HEK293T (cell line): ENCODE measurements at regions not wholly inside any gene's neighbourhood (a gene's known extent, or its start where the extent isn't known, plus 50 kb on each side); places are given as distances from the start of the nearest gene placed in this dataset.

ENCODE experiments used
- ARNT ChIP-seq: fragments of 450-650 bp; IDR thresholded peaks from 2 replicates; pipeline ENCODE4 v1.6.1; 2017; ENCODE audit warnings: mild to moderate bottlenecking
- BHLHE40 ChIP-seq: fragments of 450-650 bp; IDR thresholded peaks from 2 replicates; pipeline ENCODE4 v1.6.1; 2016; ENCODE audit warnings: mild to moderate bottlenecking, moderate library complexity, borderline replicate concordance
- CTBP1 ChIP-seq: fragments of 450-650 bp; IDR thresholded peaks from 2 replicates; pipeline ENCODE4 v1.6.1; 2016; ENCODE audit warnings: borderline replicate concordance
- ELF4 ChIP-seq: fragments of 450-650 bp; IDR thresholded peaks from 2 replicates; pipeline ENCODE4 v1.6.1; 2017; ENCODE audit warnings: antibody characterized with exemption
- FOXK2 ChIP-seq: fragments of 450-650 bp; IDR thresholded peaks from 2 replicates; pipeline ENCODE4 v1.6.1; 2016; ENCODE audit warnings: mild to moderate bottlenecking
- HDGF ChIP-seq: fragments of 450-650 bp; IDR thresholded peaks from 2 replicates; pipeline ENCODE4 v1.6.1; 2017; ENCODE audit warnings: antibody characterized with exemption, borderline replicate concordance
- LEF1 ChIP-seq: fragments of 450-650 bp; IDR thresholded peaks from 2 replicates; pipeline ENCODE4 v1.6.1; 2017; ENCODE audit warnings: mild to moderate bottlenecking, borderline replicate concordance
- NFRKB ChIP-seq: fragments of 450-650 bp; IDR thresholded peaks from 2 replicates; pipeline ENCODE4 v1.6.1; 2016; ENCODE audit warnings: mild to moderate bottlenecking, moderate library complexity
- SP1 ChIP-seq: fragments of 450-650 bp; IDR thresholded peaks from 2 replicates; pipeline ENCODE4 v1.6.1; 2017
- SUZ12 ChIP-seq: fragments of 450-650 bp; IDR thresholded peaks from 2 replicates; pipeline ENCODE4 v1.6.1; 2016; ENCODE audit warnings: mild to moderate bottlenecking
- TARDBP ChIP-seq: fragments of 450-650 bp; IDR thresholded peaks from 2 replicates; pipeline ENCODE4 v1.6.1; 2016

DNA sequence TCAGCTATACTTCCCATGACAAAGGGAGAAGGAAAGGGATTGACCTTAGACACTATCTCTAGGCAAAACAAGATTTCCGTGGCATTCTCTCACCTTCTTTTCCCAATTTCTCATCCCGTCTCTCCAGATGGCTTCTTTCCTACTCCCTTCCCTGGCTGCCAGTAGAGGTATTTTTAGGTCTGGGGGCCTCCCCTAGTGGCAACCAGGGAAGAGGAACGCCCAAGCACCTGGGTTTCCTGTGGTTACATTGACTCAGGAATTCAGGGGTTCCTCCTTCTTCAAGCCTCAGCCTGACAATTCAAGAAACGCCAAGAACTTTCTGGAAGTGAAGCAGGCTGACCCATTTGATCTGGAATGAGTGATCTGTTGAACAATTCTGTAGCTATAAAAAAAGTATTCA, 111.5 kb upstream of the OSMR start:
- no peak for TF ChIP-seq ARNT
- no peak for TF ChIP-seq TARDBP
- TF ChIP-seq BHLHE40 = no peak
- TF ChIP-seq FOXK2 = no peak
- TF ChIP-seq SP1 = no peak
- no peak for TF ChIP-seq SUZ12
- TF ChIP-seq LEF1 = no peak
- no peak for TF ChIP-seq NFRKB
- no peak for TF ChIP-seq HDGF
- TF ChIP-seq ELF4 = no peak
- no peak for TF ChIP-seq CTBP1
